GM21360 (cell line): ENCODE measurements at regions not wholly inside any gene's neighbourhood (a gene's known extent, or its start where the extent isn't known, plus 50 kb on each side); places are given as distances from the start of the nearest gene placed in this dataset.
"Not testable (repeated sequence)": the region's sequence is repeated elsewhere in the genome, so short reads cannot be mapped to it uniquely, and the experiment has no call there.

Source experiments
- ATAC-seq: cut with Tn5 transposase; IDR thresholded peaks from one replicate; pipeline ENCODE4 v1.9.1; 2021; ENCODE audit warnings: mild to moderate bottlenecking, moderate library complexity; ENCODE audit not compliant: unreplicated experiment

DNA sequence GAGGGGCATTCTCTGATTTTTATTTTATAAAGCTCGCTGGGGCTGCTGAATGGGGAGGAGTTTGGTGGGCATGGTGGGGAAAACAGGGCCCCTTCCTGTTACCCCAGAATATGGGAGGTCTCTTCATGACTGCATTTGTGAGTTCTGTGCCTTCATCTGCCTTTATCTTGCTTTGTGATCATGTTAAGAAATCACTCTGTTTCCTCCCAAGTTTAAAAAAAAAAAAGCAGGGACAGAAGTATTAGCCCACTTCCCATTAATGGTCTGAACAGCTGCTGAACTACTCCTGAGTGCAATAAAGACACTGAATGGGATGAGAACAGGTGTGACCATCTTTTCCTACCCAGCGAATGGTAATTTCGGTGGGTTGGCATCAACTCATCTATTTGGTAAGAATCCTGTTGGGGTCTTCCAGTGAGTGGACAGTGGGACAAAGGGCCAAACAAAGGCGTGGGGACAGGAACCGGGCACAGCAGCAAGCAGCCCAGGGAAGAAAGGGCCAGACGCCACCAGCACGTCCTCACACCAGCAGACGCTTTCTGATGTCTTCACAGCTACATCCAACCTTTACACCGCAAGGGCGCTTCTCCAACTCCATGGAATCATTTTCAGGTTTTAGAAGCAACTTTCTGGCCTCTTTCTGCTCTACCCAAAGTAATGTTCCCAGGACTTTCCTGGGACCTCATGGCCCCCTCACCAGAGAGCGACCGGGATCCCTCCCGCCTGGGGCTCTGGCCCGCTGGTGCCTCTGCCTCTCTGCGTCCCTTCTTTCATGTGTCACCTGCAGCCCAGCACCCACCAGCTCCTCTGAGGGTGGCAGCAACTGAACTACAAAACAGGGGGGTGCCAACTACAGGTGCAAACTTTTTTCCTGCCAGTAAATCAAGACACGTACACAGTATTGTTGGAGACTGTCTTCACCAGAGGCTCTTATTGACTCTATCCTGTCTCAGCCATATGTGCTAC lies 160.2 kb downstream of the ADSS2 start:
- ATAC-seq, result no peak

DNA sequence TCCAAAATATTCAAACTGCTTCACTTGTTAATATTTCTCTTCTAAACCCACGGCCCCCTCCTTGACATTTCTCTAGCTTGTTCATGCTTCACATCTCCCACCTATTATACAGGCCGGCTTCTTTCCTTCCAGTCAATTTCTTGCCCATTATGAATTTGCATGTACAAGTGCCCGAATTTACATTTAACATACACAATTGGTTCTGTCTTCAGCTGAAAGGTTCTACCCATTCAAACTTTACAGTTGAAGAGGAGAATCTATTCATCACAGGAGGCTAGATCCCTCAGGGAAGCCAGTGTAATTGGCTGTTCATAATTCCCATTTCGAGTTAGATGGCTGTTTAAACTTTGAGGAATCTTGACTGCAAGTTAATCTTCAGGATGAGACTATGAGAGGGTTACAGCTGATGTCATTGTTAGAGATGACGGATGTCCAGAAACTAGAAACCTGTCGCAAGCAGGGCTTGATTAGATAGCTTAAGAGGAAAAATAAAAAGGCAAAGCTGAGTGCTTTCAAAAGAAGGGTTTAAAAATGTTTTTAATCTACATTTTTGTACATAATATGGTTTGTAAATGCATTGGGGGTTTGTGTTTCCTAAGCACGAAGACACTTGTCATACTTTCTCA lies 157.0 kb downstream of the ADSS2 start:
- ATAC-seq, result no peak

DNA sequence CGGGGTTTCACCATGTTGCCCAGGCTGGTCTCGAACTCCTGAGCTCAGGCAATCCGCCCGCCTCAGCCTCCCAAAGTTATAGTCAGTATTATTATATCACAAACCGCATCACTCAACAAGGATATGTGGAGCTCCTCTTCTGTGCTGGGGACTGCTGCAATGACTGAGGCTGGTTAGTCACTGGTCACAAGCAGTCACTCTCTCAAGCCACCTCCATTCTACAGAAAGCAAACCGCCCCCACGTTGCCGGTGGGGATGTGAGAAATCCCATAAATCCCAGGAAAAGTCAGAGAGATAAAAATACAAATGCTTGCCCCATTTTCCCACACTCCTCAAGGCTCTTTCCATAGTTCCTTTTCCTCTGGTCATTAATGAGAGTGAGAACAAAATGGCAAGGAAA lies 155.7 kb downstream of the ADSS2 start:
- no peak for ATAC-seq

- ATAC-seq, result no peak
Measured at GRCh38 chr1:244296447-244296846, 155.3 kb downstream of the ADSS2 start.

GRCh38 chr1:244297087-244297486 lies 154.6 kb downstream of the ADSS2 start:
- no peak for ATAC-seq

DNA sequence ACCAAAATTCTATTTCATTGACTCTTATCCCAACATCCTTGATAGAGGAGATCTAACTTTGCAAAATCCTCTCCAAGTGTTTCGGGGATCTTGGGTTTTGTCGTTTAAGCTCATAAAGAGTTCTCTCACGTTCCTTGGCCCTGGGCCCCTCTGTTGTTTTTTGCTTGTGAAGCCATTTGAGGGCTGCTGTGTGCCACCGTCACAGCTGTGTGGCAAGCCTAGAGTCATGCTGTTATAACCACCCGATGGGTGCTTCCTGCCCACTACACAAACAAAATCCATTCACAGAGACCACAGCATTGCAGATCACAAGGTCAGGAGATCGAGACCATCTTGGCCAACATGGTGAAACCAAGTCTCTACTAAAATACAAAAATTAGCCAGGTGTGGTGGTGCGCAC lies 154.1 kb downstream of the ADSS2 start:
- ATAC-seq, result no peak

- ATAC-seq, result not testable (repeated sequence)
Measured at GRCh38 chr1:244300029-244300375, 151.7 kb downstream of the ADSS2 start.

- no peak for ATAC-seq
Measured at GRCh38 chr1:244301595-244302130, 150.0 kb downstream of the ADSS2 start.

GRCh38 chr1:244302876-244303609 lies 148.7 kb downstream of the ADSS2 start:
- no peak for ATAC-seq

GRCh38 chr1:244303610-244303969 lies 148.1 kb downstream of the ADSS2 start:
- no peak for ATAC-seq

DNA sequence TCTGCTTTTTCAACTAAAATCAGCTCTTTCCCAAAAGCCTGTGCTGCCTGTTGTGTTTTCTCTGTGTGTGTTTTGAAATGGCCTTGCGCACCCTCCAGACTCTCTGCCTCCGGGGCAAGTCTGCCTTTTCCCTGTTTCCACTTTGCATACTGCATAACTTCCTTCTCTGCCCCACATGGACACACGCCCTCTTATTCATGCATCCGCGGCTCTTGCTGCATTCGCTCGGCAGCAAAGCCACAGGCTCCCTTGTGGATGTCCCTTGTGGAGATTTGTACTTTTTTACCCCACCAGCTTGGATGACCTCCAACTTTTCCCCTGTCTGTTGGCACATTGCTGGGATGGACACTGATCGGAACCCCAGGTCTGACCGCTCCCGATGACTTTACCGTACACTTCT lies 147.6 kb downstream of the ADSS2 start:
- no peak for ATAC-seq

DNA sequence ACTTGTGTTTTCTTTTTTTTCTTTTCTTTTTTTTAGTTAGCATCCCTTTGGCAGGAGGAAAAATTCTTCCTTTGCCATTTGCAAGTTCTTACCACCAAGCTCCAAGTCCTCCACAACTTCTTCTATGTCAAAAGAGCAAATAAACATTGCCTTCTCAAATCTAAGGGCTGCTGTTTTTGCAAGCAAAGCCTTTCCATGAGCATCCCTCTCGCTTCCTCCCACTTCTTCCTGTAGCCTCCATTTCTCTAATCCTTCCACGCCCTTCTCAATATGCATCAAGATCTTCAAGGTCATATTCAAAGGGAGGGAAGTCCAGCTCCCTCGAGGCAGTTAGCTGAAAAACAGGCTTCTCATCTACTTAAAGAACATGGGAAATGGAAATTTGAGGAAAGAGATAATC lies 147.1 kb downstream of the ADSS2 start:
- ATAC-seq, result no peak

GRCh38 chr1:244305776-244306341 lies 145.8 kb downstream of the ADSS2 start:
- no peak for ATAC-seq

GRCh38 chr1:244306544-244306943 lies 145.2 kb downstream of the ADSS2 start:
- ATAC-seq, result no peak

- not testable (repeated sequence) for ATAC-seq
Measured at GRCh38 chr1:244309191-244309590, 142.5 kb downstream of the ADSS2 start.

- ATAC-seq, result no peak
Measured at GRCh38 chr1:244311784-244312532, 139.8 kb downstream of the ADSS2 start.

DNA sequence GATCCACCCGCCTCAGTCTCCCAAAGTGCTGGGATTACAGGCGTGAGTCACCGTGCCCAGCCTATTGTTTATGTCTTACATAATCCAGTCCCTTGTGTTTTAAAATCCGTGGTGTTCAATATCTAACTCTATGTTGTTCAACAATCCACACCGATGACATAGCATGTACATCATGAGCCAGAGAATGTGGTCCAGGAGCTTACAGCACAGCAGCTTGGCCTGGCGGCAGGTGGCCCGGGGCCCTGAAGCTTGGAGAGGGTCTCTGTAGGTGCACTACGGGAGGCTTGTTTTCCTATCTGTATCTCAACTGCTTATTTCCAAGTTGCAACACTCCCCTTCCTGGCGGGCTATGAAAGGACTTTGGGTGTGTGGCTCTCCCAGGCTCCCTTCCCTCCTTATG lies 138.4 kb downstream of the ADSS2 start:
- ATAC-seq, result no peak

DNA sequence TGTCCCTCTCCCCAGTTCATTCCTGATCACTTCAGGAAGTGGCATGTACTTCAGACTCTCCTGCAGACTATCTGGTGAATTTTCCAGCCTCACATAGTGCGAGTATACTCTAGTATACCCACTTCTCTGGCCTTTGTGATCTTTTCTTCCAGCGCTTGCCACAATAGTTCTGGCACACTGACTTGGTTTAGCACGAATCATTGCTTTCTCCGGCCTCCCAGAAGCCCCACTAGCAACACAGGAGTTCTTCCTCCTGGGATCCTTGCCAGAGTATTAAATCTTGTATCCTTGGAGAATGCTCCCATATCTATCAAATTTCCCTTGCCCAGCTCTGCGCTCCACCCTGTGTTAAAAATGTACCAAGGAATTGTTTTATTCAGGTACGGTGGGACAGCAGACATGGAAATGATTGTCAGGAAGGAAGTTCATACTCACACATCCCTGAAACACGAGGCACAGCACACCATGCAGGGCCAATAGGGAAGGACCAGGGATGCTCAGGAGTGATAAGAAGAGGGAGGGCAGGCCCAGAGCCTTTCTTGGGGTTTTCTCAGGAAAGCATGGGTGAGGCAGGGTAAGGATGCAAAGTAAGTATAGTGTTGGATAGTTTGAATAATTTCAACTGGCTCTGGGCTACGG lies 136.7 kb downstream of the ADSS2 start:
- no peak for ATAC-seq

DNA sequence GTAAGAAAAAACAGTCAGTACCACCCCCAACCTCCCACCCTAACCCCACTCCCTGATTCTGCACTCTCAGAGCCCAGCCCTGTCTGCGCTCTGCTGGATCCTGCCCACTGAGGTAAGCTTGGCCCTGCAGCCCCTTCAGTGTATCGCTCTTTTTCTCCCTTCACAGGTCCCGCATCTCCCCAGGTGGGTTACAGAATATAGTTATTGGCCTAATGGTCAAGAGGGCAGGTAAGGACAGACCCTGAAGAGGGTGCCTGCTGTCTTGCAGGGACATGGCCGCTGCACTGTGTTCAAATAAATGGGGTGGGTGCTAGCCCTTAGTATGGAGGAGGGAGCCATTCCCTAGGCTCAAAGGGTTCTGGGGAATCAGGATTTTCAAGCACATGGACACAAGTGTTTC lies 135.7 kb downstream of the ADSS2 start:
- ATAC-seq, result no peak

GRCh38 chr1:244316407-244316806 lies 135.3 kb downstream of the ADSS2 start:
- no peak for ATAC-seq
